Ramos (cell line): ENCODE measurements at regions not wholly inside any gene's neighbourhood (a gene's known extent, or its start where the extent isn't known, plus 50 kb on each side); places are given as distances from the start of the nearest gene placed in this dataset.

ENCODE experiments used
- in situ Hi-C: fragments of 300-500 bp; cut with MboI; formaldehyde crosslinking; loops from one replicate; pipeline ENCODE4 v1.14.3; 2022; ENCODE audit warnings: low sequenced_read_pairs; ENCODE audit not compliant: unreplicated experiment

DNA sequence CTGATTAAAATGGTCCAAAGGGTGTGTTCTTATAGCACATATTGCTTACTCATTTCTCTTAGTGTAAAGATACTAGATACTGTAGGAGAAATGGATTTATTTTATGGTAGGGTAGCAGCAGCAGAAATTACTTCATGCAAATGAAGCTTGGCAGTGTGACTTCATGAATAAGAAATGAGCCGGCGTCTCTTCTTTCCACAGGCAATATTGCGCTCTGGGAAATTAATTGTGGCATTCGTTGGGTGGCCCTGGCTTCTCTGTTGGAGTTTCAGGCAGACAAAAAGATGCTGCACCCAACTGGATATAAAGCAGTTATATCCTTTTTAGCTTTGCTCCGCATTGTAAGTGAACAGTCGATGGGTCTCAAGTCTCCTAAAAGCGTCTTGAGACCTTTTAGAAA lies 211.0 kb upstream of the NAV2 start:
- in situ Hi-C loops, result no loop called here

DNA sequence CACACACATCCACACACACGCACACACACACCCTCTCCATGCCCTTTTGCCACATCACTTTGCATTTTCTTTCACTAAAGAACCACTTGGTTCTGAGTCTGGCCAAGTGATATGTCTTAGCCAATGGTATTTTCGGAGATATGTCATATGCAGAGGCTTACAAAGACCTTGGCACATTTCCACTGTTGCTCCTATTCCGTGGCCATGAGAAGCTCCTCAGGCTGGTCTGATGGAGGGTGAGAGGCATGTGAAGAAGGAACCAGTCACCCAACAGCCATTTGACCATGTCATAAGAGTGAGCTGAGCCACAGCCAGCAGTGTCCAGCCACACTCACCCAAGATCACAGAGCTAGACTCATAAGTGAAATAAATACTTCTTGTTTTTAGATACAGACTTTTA lies 212.6 kb upstream of the NAV2 start:
- in situ Hi-C loops, result loop anchor here (25.0 kb wide), 1 partner anchor 87 kb away; no protein-coding TSS in a partner anchor

DNA sequence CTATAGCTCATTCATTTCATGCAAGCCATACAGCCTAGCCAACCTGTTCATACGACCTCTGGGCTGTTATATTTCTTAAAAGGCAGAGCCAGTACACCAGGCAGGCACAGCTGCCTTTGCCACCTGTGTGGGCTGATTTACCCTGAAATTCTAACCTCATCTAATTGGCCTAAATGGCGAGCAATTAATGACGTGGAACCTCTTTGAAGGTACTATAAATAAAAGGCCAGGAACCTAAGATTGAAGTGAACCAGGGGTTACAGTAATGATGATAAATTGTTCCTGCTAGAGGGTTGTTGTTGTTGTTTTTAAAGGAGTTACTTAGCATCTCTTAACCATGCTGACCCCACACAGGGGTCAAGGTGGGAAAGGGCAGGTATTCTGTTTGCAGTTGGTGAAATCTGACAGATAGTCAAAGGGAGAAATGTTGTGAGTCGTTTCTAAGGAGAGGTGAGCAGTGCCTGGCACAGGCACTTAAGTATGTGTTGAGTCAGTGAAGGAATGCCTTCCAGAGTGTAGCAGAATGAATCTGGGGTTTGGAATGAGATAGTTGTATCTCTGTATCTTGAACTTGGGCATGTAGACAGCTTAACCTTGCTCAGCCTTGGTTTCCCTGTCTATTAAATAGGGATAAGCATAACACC lies 213.5 kb upstream of the NAV2 start:
- in situ Hi-C loops, result loop anchor here (25.0 kb wide), 1 partner anchor 88 kb away; no protein-coding TSS in a partner anchor

DNA sequence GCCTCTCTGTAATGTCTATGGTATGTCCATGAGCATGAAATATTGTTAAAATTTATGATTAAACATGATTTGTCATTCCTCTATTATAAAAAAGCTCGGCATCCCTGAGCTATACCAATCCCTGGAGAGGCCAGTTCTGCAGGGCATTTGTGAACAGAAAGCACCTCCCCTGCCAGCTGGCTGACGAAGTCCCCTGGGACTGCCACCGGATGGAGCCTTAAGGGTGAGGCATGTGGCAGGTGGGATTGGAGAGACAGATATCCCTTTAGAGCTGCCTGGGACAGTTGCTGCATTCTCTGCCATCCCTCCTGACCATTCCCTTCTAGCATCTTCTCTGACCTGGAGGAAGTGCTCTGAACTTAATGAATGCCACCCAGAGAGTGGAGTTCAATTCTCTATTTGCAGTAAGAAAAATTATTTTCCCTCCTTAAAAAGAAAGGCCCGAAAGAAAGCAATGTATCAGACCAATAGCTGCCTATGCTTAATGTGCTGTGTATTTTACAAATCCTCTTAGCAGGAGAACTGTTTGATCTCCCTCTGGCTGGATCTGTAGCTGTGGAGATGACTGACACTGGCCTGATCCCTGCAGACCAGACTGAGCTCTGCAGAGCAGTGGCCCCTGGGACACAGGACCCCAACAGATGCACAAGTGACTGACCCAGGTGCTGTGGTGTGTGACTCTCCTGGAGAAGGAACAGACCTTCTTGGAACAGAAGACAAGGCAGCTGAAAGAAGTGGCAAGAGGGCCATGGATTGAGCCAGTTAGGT lies 219.0 kb upstream of the NAV2 start:
- in situ Hi-C loops, result loop anchor here (25.0 kb wide), 1 partner anchor 94 kb away; no protein-coding TSS in a partner anchor

DNA sequence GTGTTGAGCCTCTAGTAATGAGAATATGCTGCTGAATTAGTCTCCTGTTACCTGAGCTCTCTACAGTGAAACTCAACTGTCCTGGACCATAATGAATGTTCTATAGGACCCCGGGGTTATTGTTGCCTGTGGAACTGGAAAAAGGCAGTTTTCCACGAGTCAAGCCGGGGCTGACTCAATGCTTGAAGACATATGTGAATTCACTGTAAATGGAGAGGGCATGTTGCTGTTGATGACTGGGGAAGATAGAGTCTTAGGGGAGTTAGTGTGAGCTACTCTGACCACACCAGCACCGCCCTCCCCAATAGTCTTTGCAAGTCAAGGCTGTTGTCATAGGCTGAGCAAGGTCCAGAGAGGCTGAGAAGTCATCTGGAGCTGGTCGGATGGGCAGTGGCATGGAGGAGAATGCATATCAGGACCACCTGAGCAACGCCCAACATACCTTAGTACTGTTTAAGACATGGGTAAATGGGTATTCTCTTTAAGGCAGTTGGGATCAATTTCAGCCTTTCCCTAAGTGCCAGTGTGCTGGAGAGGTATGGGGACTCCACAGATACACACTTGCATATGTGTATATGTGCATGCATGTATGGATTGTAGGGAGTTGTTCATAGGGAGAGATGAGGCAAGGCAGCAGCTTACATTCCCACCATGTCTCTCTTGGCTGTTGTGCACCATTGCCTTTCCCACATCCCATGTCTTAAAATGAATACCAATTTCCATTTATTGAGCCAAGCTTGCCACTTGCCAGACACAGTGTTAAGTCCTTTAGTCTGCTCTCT lies 230.1 kb upstream of the NAV2 start:
- in situ Hi-C loops, result loop anchor here (25.0 kb wide), 1 partner anchor 105 kb away; no protein-coding TSS in a partner anchor

DNA sequence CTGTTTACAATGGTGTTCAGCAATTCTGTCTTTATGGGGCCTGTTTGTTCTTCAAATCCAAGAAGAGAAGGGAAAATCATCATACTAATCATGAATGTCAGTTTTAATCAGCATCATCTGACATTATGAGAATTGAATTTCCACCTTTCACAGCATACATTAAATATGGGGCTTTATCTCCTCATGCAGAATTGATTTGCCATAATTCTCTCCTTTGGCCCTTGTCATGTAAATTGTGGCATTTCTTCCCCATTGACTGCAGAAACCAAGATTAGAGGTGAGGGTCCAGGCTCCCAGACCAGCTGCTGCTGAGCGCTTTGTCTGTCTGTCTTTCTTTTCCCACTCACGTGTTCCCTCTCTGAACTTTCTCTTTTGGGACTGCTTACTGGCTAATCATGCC lies 232.1 kb upstream of the NAV2 start:
- in situ Hi-C loops, result loop anchor here (25.0 kb wide), 1 partner anchor 107 kb away; no protein-coding TSS in a partner anchor

DNA sequence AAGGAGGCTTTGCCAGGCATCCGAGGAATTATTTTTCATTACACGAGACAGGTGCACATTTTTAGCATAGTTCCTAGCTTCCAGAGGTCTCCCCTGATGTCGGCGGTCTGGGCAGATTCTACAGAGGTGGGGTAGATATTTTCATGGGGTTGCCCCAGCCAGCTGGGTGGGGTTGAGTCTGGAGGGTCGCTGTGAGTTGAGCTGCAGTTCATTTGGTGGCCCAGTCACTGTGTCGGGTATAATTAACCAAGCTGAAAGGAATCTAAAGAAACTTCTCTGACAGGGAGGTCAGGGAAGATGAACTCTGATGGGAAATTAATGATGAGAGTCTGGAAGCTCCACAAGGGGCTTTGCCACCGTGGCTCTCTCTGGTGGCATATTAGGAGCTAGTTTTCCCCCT lies 233.7 kb upstream of the NAV2 start:
- in situ Hi-C loops, result loop anchor here (25.0 kb wide), 1 partner anchor 108 kb away; no protein-coding TSS in a partner anchor

DNA sequence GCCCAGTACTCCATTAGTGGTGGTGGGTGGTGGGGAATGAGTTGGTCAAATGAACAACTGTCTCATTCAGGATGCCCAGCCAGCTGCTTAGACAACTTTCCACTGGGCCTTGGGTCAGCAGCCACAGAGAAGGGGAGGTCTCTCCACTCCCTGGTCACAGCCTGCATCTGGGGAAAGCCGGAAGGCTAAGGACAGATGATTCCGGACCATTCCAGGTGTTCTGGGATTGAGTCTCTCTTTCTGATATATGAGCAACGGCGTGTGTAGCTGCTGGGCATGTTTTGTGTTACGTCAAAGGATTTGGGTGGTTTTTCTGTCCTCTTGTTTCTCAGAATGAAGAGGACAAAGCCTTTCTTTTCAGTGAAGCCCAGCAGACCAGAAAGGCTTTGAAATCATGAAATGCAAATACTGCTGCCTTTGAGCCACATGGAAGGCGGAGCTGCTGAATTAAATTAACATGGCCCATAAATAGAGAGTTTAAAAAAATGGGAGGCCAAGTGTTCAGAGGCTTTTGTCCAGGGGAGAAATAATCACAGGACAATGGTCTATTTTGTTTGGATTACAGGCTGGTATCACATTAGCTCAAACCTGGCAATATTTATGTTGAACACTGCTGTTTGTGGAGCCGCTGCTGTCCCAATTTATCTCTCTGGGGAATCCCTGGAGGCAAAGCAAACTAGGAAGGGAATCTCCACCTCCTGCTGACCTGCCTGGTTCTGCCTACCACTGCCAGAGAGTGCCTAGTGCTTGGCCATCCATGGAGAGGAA lies 234.4 kb upstream of the E2F8 start:
- in situ Hi-C loops, result loop anchor here (25.0 kb wide), 1 partner anchor 112 kb away; no protein-coding TSS in a partner anchor

DNA sequence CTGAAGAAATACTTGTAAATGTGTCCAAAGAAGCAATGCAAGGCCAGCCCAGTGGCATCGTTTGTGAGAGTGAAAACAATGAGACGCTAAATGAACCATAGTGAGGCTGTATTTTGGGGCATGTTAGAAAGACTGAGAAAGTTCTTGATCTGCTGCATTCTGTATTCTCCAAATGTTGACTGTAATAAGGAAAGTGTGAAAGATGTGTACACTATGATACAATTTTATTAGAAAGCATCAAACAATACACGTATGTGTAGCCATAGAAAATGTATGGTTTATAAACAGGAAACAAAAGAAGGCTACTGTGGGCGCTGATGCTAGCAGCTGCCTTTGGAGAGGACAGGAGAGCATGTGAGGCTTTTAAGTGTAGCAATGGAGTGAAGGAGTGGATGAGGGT lies 233.5 kb upstream of the E2F8 start:
- in situ Hi-C loops, result no loop called here

DNA sequence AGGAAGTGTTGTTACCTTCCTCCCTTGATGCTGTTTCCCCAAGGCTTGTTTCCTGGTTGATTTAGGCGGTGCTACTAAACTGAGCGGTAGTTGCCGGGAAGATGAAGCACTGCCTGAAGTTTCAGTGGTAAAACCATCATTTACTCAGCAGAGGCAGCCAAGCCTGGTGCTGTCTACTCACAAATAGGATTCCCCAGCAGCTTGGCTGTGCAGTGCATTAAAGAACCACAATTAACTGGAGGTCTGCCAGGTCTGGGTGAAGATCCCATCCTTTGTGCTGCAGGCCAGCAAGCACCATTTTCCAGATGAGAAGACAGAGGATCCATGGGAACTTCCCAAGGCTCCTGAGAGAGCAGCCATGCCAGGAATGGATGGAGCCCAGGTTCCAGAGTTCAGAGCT lies 231.9 kb upstream of the E2F8 start:
- in situ Hi-C loops, result no loop called here

DNA sequence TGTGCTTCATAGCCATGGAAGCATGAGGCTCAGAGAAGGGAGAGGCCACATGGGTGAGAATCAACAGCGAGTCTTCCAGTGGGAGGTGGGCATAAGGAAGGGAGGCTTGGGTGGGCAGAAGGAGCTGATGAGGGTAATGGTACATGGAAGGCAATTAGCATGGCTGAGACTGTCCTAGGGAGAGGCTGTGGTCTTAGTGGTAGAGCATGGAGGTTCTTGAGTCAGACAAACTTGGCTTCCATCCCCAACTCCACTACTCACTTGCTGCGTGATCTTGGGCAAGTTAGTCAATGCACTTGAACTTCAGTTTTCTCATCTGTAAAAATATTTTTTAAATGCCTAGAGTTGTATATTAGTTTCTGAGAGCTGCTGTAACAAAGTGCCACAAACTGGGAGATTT lies 227.2 kb upstream of the E2F8 start:
- in situ Hi-C loops, result no loop called here

DNA sequence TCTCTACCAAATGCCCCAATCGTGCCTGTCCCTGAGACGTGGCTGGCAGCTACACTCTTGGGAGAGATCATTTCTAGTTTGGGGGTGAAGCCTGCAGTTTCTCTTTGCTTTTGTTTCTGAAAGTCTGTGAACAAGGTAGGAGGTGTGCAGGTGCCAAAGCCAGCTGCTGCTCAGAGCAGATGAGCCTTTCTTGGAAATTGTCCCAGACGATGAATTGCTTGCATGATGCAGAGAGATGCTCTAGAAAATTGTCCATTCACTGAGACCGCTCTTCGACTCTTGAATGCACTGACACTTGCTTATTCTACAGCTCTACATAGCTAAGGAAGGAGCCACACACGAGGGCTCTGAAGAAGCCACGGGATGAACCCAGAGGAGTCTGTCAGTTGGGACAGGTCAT lies 225.6 kb upstream of the E2F8 start:
- in situ Hi-C loops, result no loop called here

DNA sequence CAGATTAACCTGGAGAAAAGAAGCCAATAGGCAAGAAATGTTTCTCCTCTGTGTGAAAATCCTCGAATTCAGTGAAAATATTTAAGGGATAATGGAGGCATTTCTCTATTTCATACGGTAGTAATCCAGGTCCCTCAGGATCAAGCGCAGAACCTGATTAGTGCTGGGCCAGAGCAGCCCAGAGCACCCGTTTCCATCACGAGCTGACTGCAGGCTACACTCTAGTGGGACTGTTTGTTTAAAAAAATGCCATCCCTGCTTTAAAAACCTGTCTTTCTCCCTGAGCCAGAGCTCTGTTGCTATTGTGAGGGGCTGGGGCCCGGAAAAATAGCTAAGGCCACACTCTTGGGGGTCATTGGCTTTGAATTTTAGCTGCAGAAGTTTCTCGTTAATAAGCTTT lies 223.2 kb upstream of the E2F8 start:
- in situ Hi-C loops, result no loop called here

DNA sequence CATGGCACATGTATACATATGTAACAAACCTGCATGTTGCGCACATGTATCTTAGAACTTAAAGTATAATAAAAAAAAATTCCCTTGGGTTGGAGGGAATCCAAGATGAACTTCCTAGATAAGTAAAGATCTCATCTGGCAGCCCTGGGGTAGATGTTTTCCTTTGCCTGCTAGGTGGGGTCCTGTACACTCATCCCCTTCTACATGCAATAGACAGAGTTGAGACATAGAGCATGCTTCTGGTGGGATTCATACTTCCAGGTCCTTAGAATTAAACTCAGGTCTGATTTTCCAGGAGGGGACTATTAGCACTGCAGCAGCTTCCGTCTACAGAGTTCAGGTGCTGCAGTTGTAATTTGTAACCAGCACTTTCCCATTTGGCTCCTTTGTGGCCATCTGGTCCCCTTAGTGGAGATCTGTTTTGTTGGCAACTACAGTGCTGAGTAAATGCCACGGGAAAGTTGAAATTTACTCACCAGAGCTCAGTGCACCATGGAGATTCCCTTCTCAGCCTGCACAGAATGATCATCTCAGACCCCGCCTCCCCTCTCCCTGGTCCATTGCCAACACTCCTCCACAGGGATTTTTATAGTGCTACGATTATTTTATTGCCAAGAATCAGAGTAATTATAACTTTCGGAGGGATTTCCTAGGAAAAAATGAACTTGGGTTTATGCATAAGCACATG lies 220.1 kb upstream of the E2F8 start:
- in situ Hi-C loops, result no loop called here

DNA sequence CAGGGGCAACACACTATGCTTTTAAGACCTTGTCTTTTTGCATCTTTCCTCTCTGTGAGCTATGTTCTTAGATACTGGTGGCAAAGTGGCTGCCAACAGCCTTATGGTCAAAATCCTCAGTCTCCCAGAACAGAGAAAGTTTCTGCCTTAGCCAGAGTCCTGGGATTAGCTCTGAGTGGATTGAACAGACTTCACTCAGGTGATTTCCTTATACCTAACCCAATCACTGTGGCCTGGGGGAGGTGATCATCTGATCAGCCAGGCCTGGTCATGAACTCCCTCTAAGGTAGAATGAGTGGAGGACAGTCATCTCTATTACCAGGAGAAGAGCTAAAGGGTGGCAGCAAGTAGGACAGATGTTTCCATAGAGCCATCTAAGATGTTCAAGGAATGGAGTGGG lies 218.5 kb upstream of the E2F8 start:
- in situ Hi-C loops, result no loop called here

DNA sequence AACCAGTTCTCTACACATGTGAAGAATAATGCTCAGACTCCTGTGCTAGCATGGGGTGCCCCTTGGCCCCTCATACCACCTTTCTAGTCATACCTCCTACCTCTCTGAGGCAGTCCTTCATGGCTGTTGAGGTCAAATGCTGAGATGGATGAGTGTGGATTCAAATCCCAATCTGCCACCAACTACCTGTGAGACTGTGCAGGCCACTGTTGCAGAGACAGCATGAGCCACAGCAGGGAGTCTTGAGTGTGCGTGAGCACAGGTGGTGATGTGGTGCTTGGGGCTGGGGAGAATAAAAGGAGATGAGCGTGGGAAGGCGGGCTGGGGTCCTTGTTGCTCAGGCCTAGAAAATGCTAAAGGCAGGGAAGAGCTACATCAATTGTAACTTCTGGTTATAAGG lies 218.0 kb upstream of the E2F8 start:
- in situ Hi-C loops, result no loop called here

DNA sequence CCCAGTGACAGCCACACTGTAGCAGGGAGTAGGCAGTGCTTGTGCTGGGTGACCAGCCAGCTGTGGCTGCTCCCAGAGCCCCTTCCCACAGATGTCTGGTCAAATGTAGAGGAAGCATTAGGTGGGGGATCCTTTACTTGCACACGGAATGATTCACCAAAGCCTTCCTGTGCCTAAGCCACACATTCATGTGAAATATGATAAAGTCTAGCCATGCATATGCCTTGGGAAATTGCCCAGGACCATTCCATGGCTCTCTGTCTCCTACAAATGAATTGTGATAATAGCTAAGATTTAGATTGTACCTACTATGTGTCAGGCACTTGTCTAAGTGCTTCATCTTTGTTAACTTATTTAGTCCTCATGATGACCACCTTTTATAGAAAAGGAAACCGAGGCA lies 217.5 kb upstream of the E2F8 start:
- in situ Hi-C loops, result no loop called here

DNA sequence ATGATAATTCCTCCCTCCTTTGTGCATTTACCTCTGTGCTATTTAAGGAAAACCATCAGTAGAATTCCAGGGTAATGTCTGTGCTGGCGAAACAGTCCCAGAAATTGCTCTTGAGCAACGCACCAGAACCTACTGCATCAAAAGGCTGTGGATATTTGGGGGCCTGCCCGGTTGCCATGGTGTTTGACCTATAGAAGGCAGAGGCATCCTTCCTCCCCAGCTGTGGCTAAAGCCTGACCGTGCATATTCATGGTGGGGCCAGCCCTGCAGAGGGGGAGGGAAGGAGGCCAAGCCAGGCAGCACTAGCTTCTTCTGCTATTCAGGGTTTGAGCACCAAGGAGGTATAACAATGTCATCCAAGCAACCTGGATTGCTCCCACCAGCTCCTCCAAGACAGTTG lies 215.0 kb upstream of the E2F8 start:
- in situ Hi-C loops, result no loop called here

DNA sequence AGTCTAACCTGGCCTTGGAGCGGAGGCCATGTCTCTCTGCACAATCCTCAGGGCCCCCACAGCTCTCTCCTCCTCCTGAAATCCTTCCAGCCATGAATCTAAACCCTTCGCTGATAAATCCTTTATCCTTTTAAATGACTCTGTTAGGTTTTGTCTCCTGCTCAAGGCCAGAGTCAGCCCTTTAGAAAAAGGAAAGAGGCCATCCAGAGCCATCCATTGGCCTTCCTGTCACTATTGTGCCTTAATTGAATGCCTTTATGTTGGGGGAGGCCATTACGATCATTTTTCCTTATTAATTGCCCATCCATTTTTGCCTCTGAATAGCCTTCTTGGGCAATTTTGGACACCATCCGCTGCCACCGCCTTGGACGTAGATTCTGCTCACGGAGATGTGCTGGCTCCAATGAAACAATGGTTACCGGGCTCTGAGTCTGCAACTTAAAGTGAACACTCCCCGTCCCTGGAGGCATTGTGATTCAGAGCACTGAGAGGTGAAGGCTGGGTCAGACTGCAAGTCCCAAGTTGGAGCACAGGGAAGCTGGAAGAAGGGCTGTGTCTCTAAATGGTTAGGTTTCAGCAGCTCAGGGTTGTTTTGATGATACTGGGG lies 213.0 kb upstream of the E2F8 start:
- in situ Hi-C loops, result no loop called here
